IgD-negative memory B cell (primary cell): ENCODE measurements at regions not wholly inside any gene's neighbourhood (a gene's known extent, or its start where the extent isn't known, plus 50 kb on each side); places are given as distances from the start of the nearest gene placed in this dataset.
A peak's percentile ranks its signal among the peaks of the same experiment; 100 is the strongest.
"Not testable (repeated sequence)": the region's sequence is repeated elsewhere in the genome, so short reads cannot be mapped to it uniquely, and the experiment has no call there.

Experiments
- H3K27ac Mint-ChIP-seq, 3 donors: one replicate each; pipeline ENCODE4 v1.8.0; 2020 to 2022; ENCODE audit warnings: mild to moderate bottlenecking in 3 of 3, mixed read lengths in 3 of 3, moderate library complexity in 1 of 3
- H3K27me3 Mint-ChIP-seq: one replicate; pipeline ENCODE4 v1.8.0; 2021; ENCODE audit warnings: mixed read lengths
- H3K36me3 Mint-ChIP-seq: one replicate; pipeline ENCODE4 v1.8.0; 2020; ENCODE audit warnings: mild to moderate bottlenecking, mixed read lengths
- H3K4me1 Mint-ChIP-seq, 3 donors: one replicate each; pipeline ENCODE4 v1.8.0; 2020 to 2022; ENCODE audit warnings: mixed read lengths in 3 of 3, mild to moderate bottlenecking in 1 of 3
- H3K4me3 Mint-ChIP-seq, 4 donors: one replicate each; pipeline ENCODE4 v1.8.0; 2020 to 2022; ENCODE audit warnings: mild to moderate bottlenecking in 4 of 4, mixed read lengths in 4 of 4, moderate library complexity in 3 of 4
- H3K9me3 Mint-ChIP-seq, 3 donors: one replicate each; pipeline ENCODE4 v1.8.0; 2020 to 2021; ENCODE audit warnings: mixed read lengths in 3 of 3, mild to moderate bottlenecking in 1 of 3

- no peaks in the 10 kb centered on the region for H3K27me3 Mint-ChIP-seq
- H3K36me3 Mint-ChIP-seq = peaks cover 71% of the 10 kb centered on the region
- no peak overlapping the region for H3K27ac Mint-ChIP-seq
- peaks cover 26 to 55% (median 51%) of the 10 kb centered on the region in 3 donors for H3K9me3 Mint-ChIP-seq
- peaks cover 6 to 9% (median 6%) of the 10 kb centered on the region in 3 donors for H3K4me1 Mint-ChIP-seq
- peak overlapping the region in 2 of 4 donors; percentile 23 to 81 for H3K4me3 Mint-ChIP-seq
Observed at GRCh38 chr16:31745900-31746299, 127.7 kb upstream of the ZNF267 start.

GRCh38 chr16:31754998-31755615 lies 118.5 kb upstream of the ZNF267 start:
- peaks cover 53% of the 10 kb centered on the region for H3K36me3 Mint-ChIP-seq
- H3K27ac Mint-ChIP-seq = no peak overlapping the region
- no peak overlapping the region for H3K4me3 Mint-ChIP-seq
- H3K4me1 Mint-ChIP-seq = peaks cover 2 to 5% (median 2%) of the 10 kb centered on the region in 3 donors
- no peaks in the 10 kb centered on the region for H3K27me3 Mint-ChIP-seq
- H3K9me3 Mint-ChIP-seq = peaks cover 32 to 62% (median 49%) of the 10 kb centered on the region in 3 donors

GRCh38 chr16:31764103-31764502 lies 109.5 kb upstream of the ZNF267 start:
- H3K36me3 Mint-ChIP-seq = peaks cover 5% of the 10 kb centered on the region
- no peak overlapping the region for H3K27ac Mint-ChIP-seq
- H3K27me3 Mint-ChIP-seq = no peaks in the 10 kb centered on the region
- H3K4me1 Mint-ChIP-seq = no peaks in the 10 kb centered on the region
- H3K4me3 Mint-ChIP-seq = no peak overlapping the region
- H3K9me3 Mint-ChIP-seq = peaks cover 11 to 44% (median 16%) of the 10 kb centered on the region in 3 donors

GRCh38 chr16:31767267-31767666 lies 106.3 kb upstream of the ZNF267 start:
- no peaks in the 10 kb centered on the region for H3K4me1 Mint-ChIP-seq
- peaks cover 2% of the 10 kb centered on the region for H3K36me3 Mint-ChIP-seq
- no peak overlapping the region for H3K4me3 Mint-ChIP-seq
- H3K27ac Mint-ChIP-seq = no peak overlapping the region
- H3K27me3 Mint-ChIP-seq = no peaks in the 10 kb centered on the region
- peaks cover 9 to 43% (median 17%) of the 10 kb centered on the region in 3 donors for H3K9me3 Mint-ChIP-seq

GRCh38 chr16:31780342-31780741 lies 93.3 kb upstream of the ZNF267 start:
- no peak overlapping the region for H3K27ac Mint-ChIP-seq
- H3K9me3 Mint-ChIP-seq = peaks cover 15 to 52% (median 35%) of the 10 kb centered on the region in 3 donors

GRCh38 chr16:31785126-31785525 lies 88.5 kb upstream of the ZNF267 start:
- Mint-ChIP-seq H3K4me1 (no peaks in the 10 kb centered on the region), H3K9me3 (peaks cover 22 to 49% (median 43%) of the 10 kb centered on the region in 3 donors), H3K27me3 (no peaks in the 10 kb centered on the region), H3K36me3 (peaks cover 6% of the 10 kb centered on the region), H3K4me3 (no peak overlapping the region), H3K27ac (no peak overlapping the region)

More at GRCh38 chr16:31780342-31780741, 93.3 kb upstream of the ZNF267 start:
- Mint-ChIP-seq H3K4me3 (no peak overlapping the region), H3K36me3 (peaks cover 10% of the 10 kb centered on the region), H3K27me3 (no peaks in the 10 kb centered on the region), H3K4me1 (peaks cover 0 to 2% (median 0%) of the 10 kb centered on the region in 3 donors)

- Mint-ChIP-seq H3K4me1 (peaks cover 0 to 2% (median 0%) of the 10 kb centered on the region in 3 donors), H3K36me3 (no peaks in the 10 kb centered on the region), H3K27me3 (peaks cover 5% of the 10 kb centered on the region), H3K27ac (no peak overlapping the region), H3K4me3 (no peak overlapping the region), H3K9me3 (peaks cover 0 to 3% (median 3%) of the 10 kb centered on the region in 3 donors)
Observed at GRCh38 chr16:31807086-31807485, 66.5 kb upstream of the ZNF267 start.

GRCh38 chr16:31810863-31811262 lies 62.7 kb upstream of the ZNF267 start:
- H3K27ac Mint-ChIP-seq = no peak overlapping the region
- peaks cover 0 to 6% (median 0%) of the 10 kb centered on the region in 3 donors for H3K9me3 Mint-ChIP-seq
- no peaks in the 10 kb centered on the region for H3K36me3 Mint-ChIP-seq
- H3K4me3 Mint-ChIP-seq = no peak overlapping the region
- no peaks in the 10 kb centered on the region for H3K4me1 Mint-ChIP-seq
- peaks cover 5% of the 10 kb centered on the region for H3K27me3 Mint-ChIP-seq

- H3K9me3 Mint-ChIP-seq, H3K4me3 Mint-ChIP-seq, H3K27ac Mint-ChIP-seq, H3K4me1 Mint-ChIP-seq, H3K27me3 Mint-ChIP-seq, H3K36me3 Mint-ChIP-seq: not testable (repeated sequence)
Observed at GRCh38 chr16:31816141-31816540, 57.5 kb upstream of the ZNF267 start.

- Mint-ChIP-seq H3K36me3 (no peaks in the 10 kb centered on the region), H3K9me3 (peaks cover 0 to 12% (median 0%) of the 10 kb centered on the region in 3 donors), H3K27me3 (peaks cover 16% of the 10 kb centered on the region), H3K4me3 (no peak overlapping the region), H3K27ac (no peak overlapping the region), H3K4me1 (no peaks in the 10 kb centered on the region)
Observed at GRCh38 chr16:31819386-31819785, 54.2 kb upstream of the ZNF267 start.

GRCh38 chr16:31819948-31820347 lies 53.7 kb upstream of the ZNF267 start:
- H3K4me1 Mint-ChIP-seq = no peaks in the 10 kb centered on the region

More at GRCh38 chr16:31819948-31820347, 53.7 kb upstream of the ZNF267 start:
- no peak overlapping the region for H3K4me3 Mint-ChIP-seq
- H3K27me3 Mint-ChIP-seq = peaks cover 16% of the 10 kb centered on the region
- no peak overlapping the region for H3K27ac Mint-ChIP-seq
- H3K36me3 Mint-ChIP-seq = no peaks in the 10 kb centered on the region
- peaks cover 0 to 13% (median 0%) of the 10 kb centered on the region in 3 donors for H3K9me3 Mint-ChIP-seq
